Astrocyte of the cerebellum (primary cell): ENCODE measurements at regions not wholly inside any gene's neighbourhood (a gene's known extent, or its start where the extent isn't known, plus 50 kb on each side); places are given as distances from the start of the nearest gene placed in this dataset.

Source experiments
- DNase-seq: peaks from one replicate; pipeline ENCODE4 v3.0.0-alpha.2; 2011; ENCODE audit warnings: low read depth
- H3K4me3 ChIP-seq: 2 replicates; pipeline ENCODE4 v1.5.1; 2011; ENCODE audit warnings: mild to moderate bottlenecking, low read depth, low read length, moderate library complexity
- CTCF ChIP-seq: IDR thresholded peaks from 2 replicates; pipeline ENCODE4 v1.5.1; 2012; ENCODE audit warnings: low read length, low read depth, moderate library complexity, mild to moderate bottlenecking; ENCODE audit errors: missing control alignments
- in situ Hi-C: cut with HindIII; loops from 2 replicates; pipeline ENCODE4 v1.10.0; 2017; ENCODE audit warnings: low sequenced_read_pairs

DNA sequence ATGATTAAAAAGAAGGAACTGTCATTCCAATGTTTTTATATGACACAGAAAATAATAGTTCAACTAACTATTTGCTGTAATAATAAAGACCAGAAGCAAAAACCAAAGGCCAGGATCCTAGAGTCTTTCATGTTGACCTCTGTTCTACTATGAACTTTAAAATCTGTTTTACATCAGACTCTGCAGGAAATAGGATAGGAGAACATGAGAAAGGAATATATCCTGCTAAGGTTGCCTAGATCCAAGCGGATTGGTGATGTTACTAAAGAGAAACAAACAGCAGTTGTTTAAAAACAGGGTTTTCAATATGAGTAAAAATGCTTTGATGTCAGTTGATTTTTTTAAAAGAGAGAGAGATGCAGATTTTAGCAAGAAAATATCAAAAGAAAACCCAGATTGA is 549.6 kb downstream of the ZIC1 start:
- no peak for DNase-seq
- no peak overlapping the region for H3K4me3 ChIP-seq
- no peak for TF ChIP-seq CTCF
- in situ Hi-C loops = no loop called here

GRCh38 chr3:147960786-147961185 is 551.6 kb downstream of the ZIC1 start:
- TF ChIP-seq CTCF = no peak
- DNase-seq = no peak
- in situ Hi-C loops = no loop called here
- no peak overlapping the region for H3K4me3 ChIP-seq

DNA sequence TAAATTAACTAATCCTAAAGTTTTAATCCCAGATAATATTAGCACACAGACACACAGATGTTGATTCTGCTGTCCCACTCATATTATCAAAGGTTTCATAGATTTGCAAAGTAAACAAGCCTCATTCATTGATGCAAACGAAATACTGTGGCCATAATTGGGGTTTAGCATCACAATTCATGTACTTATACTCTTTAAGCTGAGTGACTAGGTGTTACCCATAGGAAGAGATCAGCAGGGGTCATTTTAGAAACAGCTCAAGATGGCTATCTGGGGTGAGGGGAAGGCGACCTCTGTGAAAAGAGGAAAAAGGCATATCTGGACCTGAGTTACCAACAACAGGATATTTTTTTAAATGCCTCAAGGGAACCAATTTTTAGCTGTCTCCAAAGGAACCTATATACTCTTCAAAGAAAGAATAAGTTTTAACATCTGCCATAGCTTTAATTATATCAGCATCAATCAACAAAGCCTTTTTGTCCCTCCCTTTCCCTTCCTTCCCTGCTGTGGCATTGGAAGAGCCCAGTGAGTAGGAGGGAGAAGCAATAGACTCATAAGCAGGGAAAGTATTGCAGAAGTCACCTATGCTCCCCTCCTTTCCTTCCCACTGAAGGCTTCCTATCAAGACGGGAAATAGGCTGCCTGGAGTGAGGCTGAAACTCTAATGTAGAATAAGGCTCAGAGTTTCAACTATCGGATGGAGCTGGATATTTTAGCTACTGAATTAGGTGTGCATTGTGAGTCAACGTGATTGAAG is 553.4 kb downstream of the ZIC1 start:
- TF ChIP-seq CTCF = no peak
- in situ Hi-C loops = no loop called here
- no peak for DNase-seq

DNA sequence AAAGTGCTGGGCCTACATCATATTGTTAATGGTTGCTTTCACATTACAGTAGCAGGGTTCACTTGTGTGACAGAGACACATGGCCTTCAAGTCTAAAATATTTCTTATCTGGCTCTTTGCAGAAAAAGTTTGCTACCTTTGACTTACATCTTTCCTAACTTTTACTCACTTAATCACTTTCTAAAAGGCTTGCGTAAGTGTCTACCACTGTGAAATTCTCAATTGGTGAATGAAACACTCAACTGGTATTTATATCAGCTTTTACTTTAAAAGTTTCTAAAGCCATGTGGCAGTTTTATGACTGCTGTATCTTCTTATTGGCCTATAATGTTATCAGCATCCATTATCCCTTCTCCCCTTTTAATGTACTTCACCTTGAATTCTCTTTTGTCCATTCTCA is 554.5 kb downstream of the ZIC1 start:
- H3K4me3 ChIP-seq = no peak overlapping the region
- in situ Hi-C loops = no loop called here
- no peak for DNase-seq
- TF ChIP-seq CTCF = no peak

More for the DNA sequence above, 553.4 kb downstream of the ZIC1 start:
- H3K4me3 ChIP-seq = no peak overlapping the region

DNA sequence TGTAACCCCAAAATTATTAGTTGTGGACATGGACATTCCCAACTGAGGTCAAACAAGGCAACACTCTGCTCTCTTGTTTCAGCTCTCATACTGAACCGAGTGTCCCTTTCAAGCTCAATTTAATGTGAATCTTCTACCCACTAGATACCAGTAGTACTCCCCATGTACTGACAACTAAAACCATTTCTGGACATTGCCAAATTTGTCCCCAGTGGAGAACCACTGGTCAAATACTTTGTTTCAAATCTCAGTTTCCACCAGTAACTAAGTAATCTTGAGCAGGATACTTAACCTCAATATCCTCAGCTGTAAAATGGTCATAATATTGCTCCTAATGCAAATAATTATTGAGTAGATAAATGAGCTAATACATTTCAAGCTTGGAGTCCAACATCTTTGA is 566.0 kb downstream of the ZIC1 start:
- no peak overlapping the region for H3K4me3 ChIP-seq
- in situ Hi-C loops = no loop called here
- no peak for DNase-seq
- TF ChIP-seq CTCF = no peak

- no peak overlapping the region for H3K4me3 ChIP-seq
- no peak for DNase-seq
- in situ Hi-C loops = no loop called here
- TF ChIP-seq CTCF = no peak
Observed at GRCh38 chr3:147977001-147977400, 567.8 kb downstream of the ZIC1 start.
